ENCODE measurements at regions not wholly inside any gene's neighbourhood (a gene's known extent, or its start where the extent isn't known, plus 50 kb on each side); places are given as distances from the start of the nearest gene placed in this dataset.

DNA sequence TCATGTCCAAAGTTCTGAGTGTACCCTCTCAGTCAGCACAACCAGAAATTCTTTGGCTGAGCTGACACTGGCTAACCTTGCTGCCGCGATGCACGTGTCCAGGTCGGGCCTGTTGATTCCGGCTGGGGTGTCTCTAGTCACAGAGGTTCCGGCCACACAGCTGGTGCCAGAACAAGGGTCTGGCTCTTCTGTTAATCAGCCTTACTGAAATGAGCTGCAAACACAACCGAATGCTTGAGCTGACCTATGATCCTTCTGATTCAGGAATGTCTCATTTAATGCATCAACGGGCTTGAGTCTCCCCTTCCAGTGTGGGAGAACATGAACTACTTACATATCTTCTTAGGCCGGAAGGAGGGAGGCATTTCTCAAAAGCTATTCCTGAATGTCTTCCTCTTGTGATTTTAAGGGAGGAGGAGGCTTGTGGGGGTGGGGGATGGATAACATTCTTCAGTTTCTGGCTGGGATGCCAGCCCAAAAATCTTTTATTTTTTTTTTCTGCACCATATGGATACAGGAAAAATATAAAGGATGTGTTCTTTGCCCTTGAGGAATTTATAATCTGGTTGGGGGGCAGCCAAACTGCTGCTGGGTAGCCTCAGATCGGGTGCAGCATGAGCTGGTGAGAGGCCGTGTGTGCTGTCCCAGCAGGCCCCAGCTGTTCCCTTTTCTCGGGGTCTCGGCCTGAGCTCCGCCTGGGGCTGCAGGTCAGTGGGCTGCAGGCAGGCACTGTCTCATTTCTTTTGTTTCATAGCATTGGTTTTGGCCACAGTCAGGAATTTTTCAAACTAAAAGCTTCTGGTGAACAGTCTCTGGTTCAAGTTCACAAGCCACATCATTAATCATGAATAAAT is 319.1 kb upstream of the TBL1XR1 start:
- H3K4me3 ChIP-seq, result no peak overlapping the region
- peak in 1 of 2 donors; percentile 54 for DNase-seq (ENCODE audit: low spot score in 2 of 2)
- H3K9me3 ChIP-seq, result no peaks in the 10 kb centered on the region
- intact Hi-C loops (cut with DNase I; ENCODE audit: low total_unique reads), result no loop called here
- TF ChIP-seq, protein P1, sequence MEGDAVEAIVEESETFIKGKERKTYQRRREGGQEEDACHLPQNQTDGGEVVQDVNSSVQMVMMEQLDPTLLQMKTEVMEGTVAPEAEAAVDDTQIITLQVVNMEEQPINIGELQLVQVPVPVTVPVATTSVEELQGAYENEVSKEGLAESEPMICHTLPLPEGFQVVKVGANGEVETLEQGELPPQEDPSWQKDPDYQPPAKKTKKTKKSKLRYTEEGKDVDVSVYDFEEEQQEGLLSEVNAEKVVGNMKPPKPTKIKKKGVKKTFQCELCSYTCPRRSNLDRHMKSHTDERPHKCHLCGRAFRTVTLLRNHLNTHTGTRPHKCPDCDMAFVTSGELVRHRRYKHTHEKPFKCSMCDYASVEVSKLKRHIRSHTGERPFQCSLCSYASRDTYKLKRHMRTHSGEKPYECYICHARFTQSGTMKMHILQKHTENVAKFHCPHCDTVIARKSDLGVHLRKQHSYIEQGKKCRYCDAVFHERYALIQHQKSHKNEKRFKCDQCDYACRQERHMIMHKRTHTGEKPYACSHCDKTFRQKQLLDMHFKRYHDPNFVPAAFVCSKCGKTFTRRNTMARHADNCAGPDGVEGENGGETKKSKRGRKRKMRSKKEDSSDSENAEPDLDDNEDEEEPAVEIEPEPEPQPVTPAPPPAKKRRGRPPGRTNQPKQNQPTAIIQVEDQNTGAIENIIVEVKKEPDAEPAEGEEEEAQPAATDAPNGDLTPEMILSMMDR (IDR thresholded peaks at IDR 0.05), result no peak
- TF ChIP-seq POLR2A (IDR thresholded peaks at IDR 0.05) (no peak), POLR2AphosphoS5 (IDR thresholded peaks at IDR 0.05) (no peak)
- H3K27ac ChIP-seq, result peak overlapping the region; percentile 9 to 77
- H3K4me1 ChIP-seq, result no peaks in the 10 kb centered on the region
- no peaks in the 10 kb centered on the region for H3K27me3 ChIP-seq
- no peaks in the 10 kb centered on the region for H3K36me3 ChIP-seq

GRCh38 chr3:177517906-177518305 is 320.6 kb upstream of the TBL1XR1 start:
- no peak overlapping the region for H3K27ac ChIP-seq
- H3K4me1 ChIP-seq, result no peaks in the 10 kb centered on the region
- no peaks in the 10 kb centered on the region for H3K9me3 ChIP-seq
- TF ChIP-seq POLR2A (IDR thresholded peaks at IDR 0.05), result no peak
- no peak for TF ChIP-seq POLR2AphosphoS5 (IDR thresholded peaks at IDR 0.05)
- TF ChIP-seq, protein P1 (IDR thresholded peaks at IDR 0.05), result no peak
- no peaks in the 10 kb centered on the region for H3K27me3 ChIP-seq
- intact Hi-C loops (cut with DNase I; ENCODE audit: low total_unique reads), result no loop called here
- no peak overlapping the region for H3K4me3 ChIP-seq
- no peak for DNase-seq (ENCODE audit: low spot score in 2 of 2)
- no peaks in the 10 kb centered on the region for H3K36me3 ChIP-seq

DNA sequence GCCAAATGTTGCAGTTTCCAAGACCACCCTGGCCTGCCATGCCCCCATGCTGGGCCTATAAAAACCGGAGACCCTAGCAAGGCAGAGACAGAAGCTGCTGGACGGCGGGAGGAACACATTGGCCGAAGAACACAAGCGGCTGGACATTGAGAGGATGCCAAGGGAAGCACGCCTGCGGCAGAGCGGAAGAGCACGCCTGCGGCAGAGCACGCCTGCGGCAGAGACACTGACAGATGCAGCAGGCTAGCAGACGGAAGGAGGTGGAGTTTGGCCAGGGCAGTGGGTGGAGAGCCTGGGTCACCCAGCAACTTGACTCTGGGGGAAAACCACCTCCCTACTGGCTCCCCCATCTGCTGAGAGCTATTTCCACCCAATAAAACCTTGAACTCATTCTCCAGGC is 322.3 kb upstream of the TBL1XR1 start:
- Histone ChIP-seq H3K27ac (no peak overlapping the region), H3K27me3 (no peaks in the 10 kb centered on the region), H3K4me1 (no peaks in the 10 kb centered on the region), H3K36me3 (no peaks in the 10 kb centered on the region), H3K9me3 (no peaks in the 10 kb centered on the region), H3K4me3 (no peak overlapping the region)
- TF ChIP-seq, protein P1 (IDR thresholded peaks at IDR 0.05), result no peak
- TF ChIP-seq POLR2AphosphoS5 (IDR thresholded peaks at IDR 0.05) (no peak), POLR2A (IDR thresholded peaks at IDR 0.05) (no peak)
- intact Hi-C loops (cut with DNase I; ENCODE audit: low total_unique reads), result no loop called here
- DNase-seq (ENCODE audit: low spot score in 2 of 2), result no peak

GRCh38 chr3:177521305-177521704 is 324.0 kb upstream of the TBL1XR1 start:
- H3K4me1 ChIP-seq, result no peaks in the 10 kb centered on the region
- intact Hi-C loops (cut with DNase I; ENCODE audit: low total_unique reads), result loop anchor here (10.0 kb wide), 1 partner anchor 723 kb away; no protein-coding TSS in a partner anchor

More at GRCh38 chr3:177521305-177521704, 324.0 kb upstream of the TBL1XR1 start:
- Histone ChIP-seq H3K27ac (peak overlapping the region in 1 of 2 donors; percentile 1), H3K4me3 (no peak overlapping the region), H3K36me3 (no peaks in the 10 kb centered on the region), H3K9me3 (no peaks in the 10 kb centered on the region), H3K27me3 (no peaks in the 10 kb centered on the region)
- peak; percentile 72 to 86 for DNase-seq (ENCODE audit: low spot score in 2 of 2)
- TF ChIP-seq POLR2A (IDR thresholded peaks at IDR 0.05) (no peak), POLR2AphosphoS5 (IDR thresholded peaks at IDR 0.05) (peak in 2 of 3 donors; percentile 34 to 44)
- TF ChIP-seq, protein P1 (IDR thresholded peaks at IDR 0.05), result peak; percentile 9 to 55 (median 38)

All from breast epithelium (tissue), 4 donors.